ENCODE measurements at regions not wholly inside any gene's neighbourhood (a gene's known extent, or its start where the extent isn't known, plus 50 kb on each side); places are given as distances from the start of the nearest gene placed in this dataset.
"Not testable (repeated sequence)": the region's sequence is repeated elsewhere in the genome, so short reads cannot be mapped to it uniquely, and the experiment has no call there.

DNA sequence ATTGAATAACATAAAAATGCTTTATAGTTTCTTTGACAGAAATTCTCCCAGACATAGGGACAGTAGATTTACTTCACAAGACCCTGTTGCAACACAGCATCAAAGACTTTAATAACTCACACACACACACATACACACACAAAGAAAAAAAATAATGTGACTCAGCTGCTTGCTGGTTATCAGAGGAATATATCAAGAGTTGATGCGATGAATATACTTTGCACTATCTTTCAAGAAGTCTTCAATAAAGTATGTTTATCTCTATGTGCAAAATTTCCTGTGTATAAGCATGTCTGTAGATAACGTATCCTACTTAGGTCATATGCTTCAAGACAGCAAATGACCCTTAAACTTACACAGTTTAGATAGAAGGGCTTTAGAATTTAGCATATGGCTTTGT, 243.1 kb downstream of the ARL4A start:
- DNase-seq (no peak), ATAC-seq (ENCODE audit: low read depth) (no peak)
- TF ChIP-seq, protein P1, sequence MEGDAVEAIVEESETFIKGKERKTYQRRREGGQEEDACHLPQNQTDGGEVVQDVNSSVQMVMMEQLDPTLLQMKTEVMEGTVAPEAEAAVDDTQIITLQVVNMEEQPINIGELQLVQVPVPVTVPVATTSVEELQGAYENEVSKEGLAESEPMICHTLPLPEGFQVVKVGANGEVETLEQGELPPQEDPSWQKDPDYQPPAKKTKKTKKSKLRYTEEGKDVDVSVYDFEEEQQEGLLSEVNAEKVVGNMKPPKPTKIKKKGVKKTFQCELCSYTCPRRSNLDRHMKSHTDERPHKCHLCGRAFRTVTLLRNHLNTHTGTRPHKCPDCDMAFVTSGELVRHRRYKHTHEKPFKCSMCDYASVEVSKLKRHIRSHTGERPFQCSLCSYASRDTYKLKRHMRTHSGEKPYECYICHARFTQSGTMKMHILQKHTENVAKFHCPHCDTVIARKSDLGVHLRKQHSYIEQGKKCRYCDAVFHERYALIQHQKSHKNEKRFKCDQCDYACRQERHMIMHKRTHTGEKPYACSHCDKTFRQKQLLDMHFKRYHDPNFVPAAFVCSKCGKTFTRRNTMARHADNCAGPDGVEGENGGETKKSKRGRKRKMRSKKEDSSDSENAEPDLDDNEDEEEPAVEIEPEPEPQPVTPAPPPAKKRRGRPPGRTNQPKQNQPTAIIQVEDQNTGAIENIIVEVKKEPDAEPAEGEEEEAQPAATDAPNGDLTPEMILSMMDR (IDR thresholded peaks at IDR 0.05) = no peak
- TF ChIP-seq EZH2 (IDR thresholded peaks at IDR 0.05; ENCODE audit: borderline replicate concordance, insufficient read depth, low read depth, low read length, poor library complexity, severe bottlenecking) = no peak
- no peaks in the 10 kb centered on the region for H3K27me3 Mint-ChIP-seq
- no peaks in the 10 kb centered on the region for H3K9me3 Mint-ChIP-seq (ENCODE audit: insufficient read depth)
- ChIA-PET POLR2A (no interaction called here), CTCF (no interaction called here)
- intact Hi-C loops (cut with micrococcal nuclease) = no loop called here
- no peak overlapping the region for H3K4me2 ChIP-seq (replicated peaks; ENCODE audit: low read depth, low read length, poor library complexity, severe bottlenecking)
- H3K27ac ChIP-seq (ENCODE audit: low read length in 2 of 2) = no peak overlapping the region
- no peak overlapping the region for H2AFZ ChIP-seq (ENCODE audit: insufficient read depth, low read depth, low read length, poor library complexity, severe bottlenecking)
- no peaks in the 10 kb centered on the region for H3K9me3 ChIP-seq (ENCODE audit: control extremely low read depth in 1 of 3, control insufficient read depth in 2 of 3, insufficient read depth in 1 of 3, low read length in 2 of 3)
- H3K27me3 ChIP-seq (replicated peaks in 1 of 4; ENCODE audit: control extremely low read depth in 1 of 4, control insufficient read depth in 3 of 4, insufficient read depth in 4 of 4, low read length in 3 of 4) = no peaks in the 10 kb centered on the region
- no CpG with 5 or more reads among the region's 2 CpGs for WGBS (ENCODE audit: insufficient coverage)
- no peak overlapping the region for H3K27ac Mint-ChIP-seq
- H3K4me1 Mint-ChIP-seq = no peaks in the 10 kb centered on the region
- H3K79me2 ChIP-seq (ENCODE audit: control insufficient read depth, insufficient read depth, low read length) = no peaks in the 10 kb centered on the region
- no peak overlapping the region for H3K9ac ChIP-seq (ENCODE audit: low read length)
- H3K36me3 ChIP-seq (replicated peaks in 1 of 2; ENCODE audit: control extremely low read depth in 1 of 2, control insufficient read depth in 1 of 2, extremely low read depth in 1 of 2, insufficient read depth in 2 of 2, low read length in 1 of 2) = no peaks in the 10 kb centered on the region
- no peak overlapping the region for H3K4me3 Mint-ChIP-seq
- no peak overlapping the region for H3K4me3 ChIP-seq (ENCODE audit: control extremely low read depth in 1 of 5, extremely low read depth in 1 of 5, insufficient read depth in 1 of 5, low read depth in 2 of 5, low read length in 4 of 5)
- no peaks in the 10 kb centered on the region for H3K4me1 ChIP-seq (ENCODE audit: control insufficient read depth in 2 of 2, insufficient read depth in 2 of 2, low read length in 2 of 2)
- no peaks in the 10 kb centered on the region for H4K20me1 ChIP-seq (ENCODE audit: control insufficient read depth, insufficient read depth, low read length, poor library complexity, severe bottlenecking)

DNA sequence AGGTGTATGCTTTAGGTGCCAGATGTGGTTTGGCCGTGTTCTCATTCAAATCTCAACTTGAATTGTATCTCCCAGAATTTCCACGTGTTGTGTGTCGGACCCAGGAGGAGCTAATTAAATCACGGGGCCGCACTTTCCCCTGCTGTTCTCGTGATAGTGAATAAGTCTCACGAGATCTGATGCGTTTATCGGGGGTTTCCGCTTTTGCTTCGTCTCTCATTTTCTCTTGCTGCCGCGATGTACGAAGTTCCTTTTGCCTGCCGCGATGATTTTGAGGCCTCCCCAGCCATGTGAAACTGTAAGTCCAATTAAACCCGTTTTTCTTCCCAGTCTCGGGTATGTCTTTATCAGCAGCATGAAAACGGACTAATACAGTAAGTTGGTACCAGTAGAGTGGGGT, 244.0 kb downstream of the ARL4A start:
- H3K9ac ChIP-seq (ENCODE audit: low read length); H3K27me3 Mint-ChIP-seq; H3K4me3 ChIP-seq (ENCODE audit: control extremely low read depth in 1 of 5, extremely low read depth in 1 of 5, insufficient read depth in 1 of 5, low read depth in 2 of 5, low read length in 4 of 5); H3K4me1 Mint-ChIP-seq; H3K9me3 Mint-ChIP-seq (ENCODE audit: insufficient read depth); H3K27me3 ChIP-seq (replicated peaks in 1 of 4; ENCODE audit: control extremely low read depth in 1 of 4, control insufficient read depth in 3 of 4, insufficient read depth in 4 of 4, low read length in 3 of 4); H2AFZ ChIP-seq (ENCODE audit: insufficient read depth, low read depth, low read length, poor library complexity, severe bottlenecking); H3K4me1 ChIP-seq (ENCODE audit: control insufficient read depth in 2 of 2, insufficient read depth in 2 of 2, low read length in 2 of 2); H3K79me2 ChIP-seq (ENCODE audit: control insufficient read depth, insufficient read depth, low read length); POLR2A ChIA-PET; H3K27ac ChIP-seq (ENCODE audit: low read length in 2 of 2); H4K20me1 ChIP-seq (ENCODE audit: control insufficient read depth, insufficient read depth, low read length, poor library complexity, severe bottlenecking); CTCF ChIA-PET; H3K36me3 ChIP-seq (replicated peaks in 1 of 2; ENCODE audit: control extremely low read depth in 1 of 2, control insufficient read depth in 1 of 2, extremely low read depth in 1 of 2, insufficient read depth in 2 of 2, low read length in 1 of 2); H3K27ac Mint-ChIP-seq; H3K9me3 ChIP-seq (ENCODE audit: control extremely low read depth in 1 of 3, control insufficient read depth in 2 of 3, insufficient read depth in 1 of 3, low read length in 2 of 3); DNase-seq; intact Hi-C loops (cut with micrococcal nuclease); H3K4me3 Mint-ChIP-seq; ATAC-seq (ENCODE audit: low read depth); H3K4me2 ChIP-seq (replicated peaks; ENCODE audit: low read depth, low read length, poor library complexity, severe bottlenecking): not testable (repeated sequence)
- 92% methylated on average over 19 of the region's 19 CpGs for WGBS (ENCODE audit: insufficient coverage)
